VCaP (cell line): ENCODE measurements at regions not wholly inside any gene's neighbourhood (a gene's known extent, or its start where the extent isn't known, plus 50 kb on each side); places are given as distances from the start of the nearest gene placed in this dataset.

Source experiments
- H3K27ac ChIP-seq: fragments of 450-650 bp; 2 replicates; pipeline ENCODE4 v1.5.1; 2017
- TF ChIP-seq, protein P1 (sequence below): fragments of 450-650 bp; conservative IDR thresholded peaks from 2 replicates; pipeline ENCODE4 v1.5.1; 2017; ENCODE audit warnings: mild to moderate bottlenecking, moderate library complexity

- no peak overlapping the region for H3K27ac ChIP-seq
- TF ChIP-seq, protein P1, sequence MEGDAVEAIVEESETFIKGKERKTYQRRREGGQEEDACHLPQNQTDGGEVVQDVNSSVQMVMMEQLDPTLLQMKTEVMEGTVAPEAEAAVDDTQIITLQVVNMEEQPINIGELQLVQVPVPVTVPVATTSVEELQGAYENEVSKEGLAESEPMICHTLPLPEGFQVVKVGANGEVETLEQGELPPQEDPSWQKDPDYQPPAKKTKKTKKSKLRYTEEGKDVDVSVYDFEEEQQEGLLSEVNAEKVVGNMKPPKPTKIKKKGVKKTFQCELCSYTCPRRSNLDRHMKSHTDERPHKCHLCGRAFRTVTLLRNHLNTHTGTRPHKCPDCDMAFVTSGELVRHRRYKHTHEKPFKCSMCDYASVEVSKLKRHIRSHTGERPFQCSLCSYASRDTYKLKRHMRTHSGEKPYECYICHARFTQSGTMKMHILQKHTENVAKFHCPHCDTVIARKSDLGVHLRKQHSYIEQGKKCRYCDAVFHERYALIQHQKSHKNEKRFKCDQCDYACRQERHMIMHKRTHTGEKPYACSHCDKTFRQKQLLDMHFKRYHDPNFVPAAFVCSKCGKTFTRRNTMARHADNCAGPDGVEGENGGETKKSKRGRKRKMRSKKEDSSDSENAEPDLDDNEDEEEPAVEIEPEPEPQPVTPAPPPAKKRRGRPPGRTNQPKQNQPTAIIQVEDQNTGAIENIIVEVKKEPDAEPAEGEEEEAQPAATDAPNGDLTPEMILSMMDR, result no peak
These were observed 77.6 kb upstream of the NR4A3 start for GRCh38 chr9:99744132-99744531.

- no peak overlapping the region for H3K27ac ChIP-seq
- TF ChIP-seq, protein P1, result no peak
These were observed 76.6 kb upstream of the NR4A3 start for GRCh38 chr9:99745085-99745484.

- H3K27ac ChIP-seq, result no peak overlapping the region
- TF ChIP-seq, protein P1, result no peak
These were observed 75.3 kb upstream of the NR4A3 start for GRCh38 chr9:99746406-99746805.

- no peak overlapping the region for H3K27ac ChIP-seq
- TF ChIP-seq, protein P1, result no peak
These were observed 73.4 kb upstream of the NR4A3 start for GRCh38 chr9:99748266-99748665.

- H3K27ac ChIP-seq, result no peak overlapping the region
- TF ChIP-seq, protein P1, result no peak
These were observed 73.0 kb upstream of the NR4A3 start for GRCh38 chr9:99748676-99749075.

- H3K27ac ChIP-seq, result no peak overlapping the region
- TF ChIP-seq, protein P1, result no peak
These were observed 72.0 kb upstream of the NR4A3 start for GRCh38 chr9:99749641-99750040.

DNA sequence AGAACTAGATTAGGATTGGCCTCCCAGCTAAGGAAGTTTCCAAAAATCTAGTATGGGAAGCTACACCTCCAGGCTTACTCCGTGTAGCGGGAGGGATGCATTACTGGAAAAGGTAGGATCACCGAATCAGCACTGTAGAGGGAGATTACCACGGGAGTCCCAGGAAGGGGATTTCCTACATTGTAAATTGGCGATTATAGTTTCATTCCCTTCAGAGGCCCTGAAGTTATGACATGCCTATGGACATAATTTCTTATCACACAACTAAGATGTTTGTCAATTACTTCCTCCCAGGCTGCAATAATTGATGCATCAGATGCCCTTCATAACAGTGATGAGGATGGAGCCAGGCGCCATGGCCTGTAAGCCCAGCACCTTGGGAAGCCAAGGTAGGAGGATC is 71.2 kb upstream of the NR4A3 start:
- no peak overlapping the region for H3K27ac ChIP-seq
- TF ChIP-seq, protein P1, result no peak
